ENCODE measurements at regions not wholly inside any gene's neighbourhood (a gene's known extent, or its start where the extent isn't known, plus 50 kb on each side); places are given as distances from the start of the nearest gene placed in this dataset.

DNA sequence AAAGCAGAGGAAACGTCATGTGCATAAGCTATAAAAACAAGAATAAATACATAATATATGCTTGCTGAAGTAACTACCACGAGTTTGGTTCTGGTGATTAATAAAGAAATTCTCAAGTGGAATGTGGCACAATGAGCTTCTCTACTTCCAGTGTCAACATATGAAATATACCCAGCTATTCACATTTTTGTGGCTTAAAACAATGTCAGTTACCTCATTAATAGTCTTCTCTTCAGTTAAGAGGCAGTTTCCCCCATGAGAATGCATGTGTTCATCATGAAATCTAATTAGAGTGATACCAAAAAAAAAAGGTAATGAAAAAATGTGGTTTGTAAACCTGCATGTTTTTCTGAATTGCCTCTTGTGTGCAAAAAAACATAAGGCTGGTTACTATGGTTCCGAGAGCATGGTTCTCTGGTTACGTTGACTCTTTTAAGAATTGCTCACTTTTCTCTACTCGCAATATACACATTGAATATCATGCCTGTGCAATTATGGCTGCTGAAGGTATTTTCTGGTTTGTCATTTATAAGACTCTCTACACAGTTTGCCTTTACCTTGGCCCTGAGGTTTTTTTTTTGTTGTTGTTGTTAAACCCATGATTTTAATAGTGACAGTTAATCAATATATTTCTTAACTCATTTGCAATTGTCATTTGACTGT lies 108.2 kb downstream of the PCDH7 start:
- no peak overlapping the region for H3K27ac Mint-ChIP-seq (ENCODE audit: unreplicated experiment)
- TF ChIP-seq, protein P1, sequence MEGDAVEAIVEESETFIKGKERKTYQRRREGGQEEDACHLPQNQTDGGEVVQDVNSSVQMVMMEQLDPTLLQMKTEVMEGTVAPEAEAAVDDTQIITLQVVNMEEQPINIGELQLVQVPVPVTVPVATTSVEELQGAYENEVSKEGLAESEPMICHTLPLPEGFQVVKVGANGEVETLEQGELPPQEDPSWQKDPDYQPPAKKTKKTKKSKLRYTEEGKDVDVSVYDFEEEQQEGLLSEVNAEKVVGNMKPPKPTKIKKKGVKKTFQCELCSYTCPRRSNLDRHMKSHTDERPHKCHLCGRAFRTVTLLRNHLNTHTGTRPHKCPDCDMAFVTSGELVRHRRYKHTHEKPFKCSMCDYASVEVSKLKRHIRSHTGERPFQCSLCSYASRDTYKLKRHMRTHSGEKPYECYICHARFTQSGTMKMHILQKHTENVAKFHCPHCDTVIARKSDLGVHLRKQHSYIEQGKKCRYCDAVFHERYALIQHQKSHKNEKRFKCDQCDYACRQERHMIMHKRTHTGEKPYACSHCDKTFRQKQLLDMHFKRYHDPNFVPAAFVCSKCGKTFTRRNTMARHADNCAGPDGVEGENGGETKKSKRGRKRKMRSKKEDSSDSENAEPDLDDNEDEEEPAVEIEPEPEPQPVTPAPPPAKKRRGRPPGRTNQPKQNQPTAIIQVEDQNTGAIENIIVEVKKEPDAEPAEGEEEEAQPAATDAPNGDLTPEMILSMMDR (IDR thresholded peaks at IDR 0.05; ENCODE audit: unreplicated experiment) = no peak
- no peaks in the 10 kb centered on the region for H3K4me1 Mint-ChIP-seq (ENCODE audit: low read depth, unreplicated experiment)
- no peaks in the 10 kb centered on the region for H3K27me3 Mint-ChIP-seq (ENCODE audit: unreplicated experiment)
- BruUV-seq (replicated peaks) = no TSS peak
- CTCF ChIA-PET = no interaction called here
- no peaks in the 10 kb centered on the region for H3K36me3 Mint-ChIP-seq (ENCODE audit: insufficient read depth, unreplicated experiment)
- H3K9me3 Mint-ChIP-seq (ENCODE audit: low read depth, unreplicated experiment) = no peaks in the 10 kb centered on the region
- H3K4me3 Mint-ChIP-seq (ENCODE audit: low read depth, unreplicated experiment) = no peak overlapping the region
- DNase-seq = no peak
- intact Hi-C loops (cut with micrococcal nuclease; ENCODE audit: unreplicated experiment) = no loop called here

GRCh38 chr4:30832639-30833038 lies 112.5 kb downstream of the PCDH7 start:
- Mint-ChIP-seq H3K27me3 (ENCODE audit: unreplicated experiment) (no peaks in the 10 kb centered on the region), H3K27ac (ENCODE audit: unreplicated experiment) (no peak overlapping the region), H3K4me3 (ENCODE audit: low read depth, unreplicated experiment) (no peak overlapping the region), H3K36me3 (ENCODE audit: insufficient read depth, unreplicated experiment) (no peaks in the 10 kb centered on the region), H3K9me3 (ENCODE audit: low read depth, unreplicated experiment) (no peaks in the 10 kb centered on the region), H3K4me1 (ENCODE audit: low read depth, unreplicated experiment) (no peaks in the 10 kb centered on the region)
- CTCF ChIA-PET = no interaction called here
- no peak for DNase-seq
- intact Hi-C loops (cut with micrococcal nuclease; ENCODE audit: unreplicated experiment) = no loop called here
- no TSS peak for BruUV-seq (replicated peaks)
- TF ChIP-seq, protein P1 (IDR thresholded peaks at IDR 0.05; ENCODE audit: unreplicated experiment) = no peak

GRCh38 chr4:30833206-30833605 lies 113.0 kb downstream of the PCDH7 start:
- CTCF ChIA-PET = no interaction called here

DNA sequence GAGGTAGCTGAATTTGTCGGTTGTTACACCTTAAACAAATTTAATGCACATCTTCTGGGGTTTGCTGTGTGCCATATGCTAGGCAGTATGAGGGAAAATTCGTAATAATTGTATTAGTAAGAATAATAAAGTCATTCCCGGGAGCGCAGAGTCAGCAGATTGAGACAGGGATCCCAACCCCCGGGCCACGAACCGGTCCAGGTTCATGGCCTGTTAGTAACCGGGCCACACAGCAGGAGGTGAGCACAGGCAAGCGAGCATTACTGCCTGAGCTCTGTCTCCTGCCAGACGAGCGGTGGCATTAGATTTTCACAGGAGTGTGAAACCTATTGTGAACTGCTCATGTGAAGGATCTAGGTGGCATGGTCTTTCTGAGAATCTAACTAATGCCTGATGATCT lies 114.9 kb downstream of the PCDH7 start:
- Mint-ChIP-seq H3K27me3 (ENCODE audit: unreplicated experiment) (no peaks in the 10 kb centered on the region), H3K4me3 (ENCODE audit: low read depth, unreplicated experiment) (no peak overlapping the region), H3K9me3 (ENCODE audit: low read depth, unreplicated experiment) (no peaks in the 10 kb centered on the region), H3K36me3 (ENCODE audit: insufficient read depth, unreplicated experiment) (no peaks in the 10 kb centered on the region), H3K4me1 (ENCODE audit: low read depth, unreplicated experiment) (no peaks in the 10 kb centered on the region), H3K27ac (ENCODE audit: unreplicated experiment) (no peak overlapping the region)
- TF ChIP-seq, protein P1 (IDR thresholded peaks at IDR 0.05; ENCODE audit: unreplicated experiment) = no peak
- intact Hi-C loops (cut with micrococcal nuclease; ENCODE audit: unreplicated experiment) = no loop called here
- no peak for DNase-seq
- BruUV-seq (replicated peaks) = no TSS peak
- CTCF ChIA-PET = no interaction called here

More at GRCh38 chr4:30833206-30833605, 113.0 kb downstream of the PCDH7 start:
- Mint-ChIP-seq H3K27me3 (ENCODE audit: unreplicated experiment) (no peaks in the 10 kb centered on the region), H3K4me1 (ENCODE audit: low read depth, unreplicated experiment) (no peaks in the 10 kb centered on the region), H3K36me3 (ENCODE audit: insufficient read depth, unreplicated experiment) (no peaks in the 10 kb centered on the region), H3K27ac (ENCODE audit: unreplicated experiment) (no peak overlapping the region), H3K4me3 (ENCODE audit: low read depth, unreplicated experiment) (no peak overlapping the region), H3K9me3 (ENCODE audit: low read depth, unreplicated experiment) (no peaks in the 10 kb centered on the region)
- no peak for DNase-seq
- TF ChIP-seq, protein P1 (IDR thresholded peaks at IDR 0.05; ENCODE audit: unreplicated experiment) = no peak
- intact Hi-C loops (cut with micrococcal nuclease; ENCODE audit: unreplicated experiment) = no loop called here
- no TSS peak for BruUV-seq (replicated peaks)

Measured in Calu3 (cell line).